GM19324 (cell line): ENCODE measurements at regions not wholly inside any gene's neighbourhood (a gene's known extent, or its start where the extent isn't known, plus 50 kb on each side); places are given as distances from the start of the nearest gene placed in this dataset.

Experiments
- ATAC-seq: cut with Tn5 transposase; IDR thresholded peaks from one replicate; pipeline ENCODE4 v1.9.1; 2021; ENCODE audit warnings: mild to moderate bottlenecking, moderate library complexity; ENCODE audit not compliant: unreplicated experiment, low FRiP score

DNA sequence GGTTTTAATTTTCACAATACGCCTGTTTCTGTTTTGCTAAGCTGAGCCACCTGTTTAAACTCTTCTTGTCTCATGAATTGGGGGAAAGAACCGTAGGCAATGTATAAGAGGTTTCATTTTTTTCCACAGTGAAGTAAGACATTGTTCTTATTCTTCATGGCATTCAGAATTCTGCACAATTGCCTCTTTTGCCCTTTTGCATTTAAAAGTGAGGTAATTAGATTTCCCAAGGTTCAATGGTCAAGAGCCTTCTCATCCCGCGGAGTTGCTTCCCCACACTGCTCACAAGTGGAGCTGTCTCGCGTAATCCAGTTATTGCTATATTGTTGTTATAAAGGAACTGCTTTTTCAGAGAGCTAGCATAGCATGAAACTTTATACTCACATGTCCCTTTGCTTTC lies 90.9 kb upstream of the SPRY1 start:
- ATAC-seq = no peak

DNA sequence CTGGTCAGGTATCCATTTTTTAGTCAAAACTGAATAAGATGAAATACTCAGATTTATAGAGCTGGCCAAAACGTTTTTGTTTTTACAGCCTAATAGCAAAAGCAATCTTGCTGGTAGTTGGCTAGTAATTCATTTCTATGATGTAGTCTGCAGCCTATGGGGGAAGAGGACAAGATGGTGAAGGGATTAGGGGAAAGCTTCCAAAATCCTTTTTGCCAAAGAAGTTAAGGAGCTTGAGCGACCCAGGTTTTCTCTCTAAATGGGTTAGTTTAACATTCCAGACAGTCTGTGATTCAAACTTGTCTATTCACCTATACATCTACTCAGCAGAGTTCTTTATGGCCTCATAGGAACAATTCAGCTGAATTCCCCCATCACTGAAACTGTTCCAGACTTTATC lies 89.8 kb upstream of the SPRY1 start:
- no peak for ATAC-seq

- no peak for ATAC-seq
Observed at GRCh38 chr4:123308667-123309066, 87.9 kb upstream of the SPRY1 start.

DNA sequence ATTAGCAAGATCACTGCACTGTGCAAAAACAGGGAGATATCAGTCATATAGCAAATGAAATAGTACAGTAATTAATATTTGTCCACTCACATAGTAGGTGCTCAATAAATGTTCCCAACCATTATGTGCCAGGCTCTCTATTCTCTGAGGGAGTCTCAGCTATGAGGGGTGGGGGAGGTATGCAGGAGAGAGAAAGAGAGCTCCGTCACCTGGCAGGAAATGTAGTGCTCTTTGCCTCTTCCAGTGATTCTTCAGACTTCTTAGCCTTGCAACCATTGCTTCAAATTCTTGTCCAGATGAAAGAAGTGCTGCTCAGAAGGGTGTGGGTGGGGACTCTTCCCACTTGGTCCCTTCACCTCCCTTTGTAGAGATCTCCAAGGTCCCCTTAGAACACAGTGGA lies 84.5 kb upstream of the SPRY1 start:
- no peak for ATAC-seq

- no peak for ATAC-seq
Observed at GRCh38 chr4:123312951-123313592, 83.5 kb upstream of the SPRY1 start.

GRCh38 chr4:123315617-123316016 lies 81.0 kb upstream of the SPRY1 start:
- no peak for ATAC-seq

DNA sequence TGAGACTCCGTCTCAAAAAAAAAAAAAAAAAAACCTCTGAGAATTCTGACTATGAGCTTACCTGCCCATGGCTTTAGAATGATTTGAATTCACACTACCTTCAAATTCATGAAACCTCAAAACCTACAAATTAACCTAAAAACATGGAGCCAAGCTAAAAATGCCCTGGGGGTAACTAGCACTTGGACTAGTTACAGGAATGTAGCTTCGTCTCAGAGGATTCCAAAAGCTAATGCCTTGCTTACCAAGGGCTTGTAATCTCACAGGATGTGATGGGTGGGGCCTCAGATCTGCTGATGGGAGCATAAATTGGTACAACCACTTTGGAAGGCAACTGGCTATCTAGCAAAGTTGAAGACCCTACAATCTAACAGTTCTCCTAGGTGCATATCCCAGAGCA lies 79.4 kb upstream of the SPRY1 start:
- no peak for ATAC-seq

GRCh38 chr4:123319639-123320038 lies 77.0 kb upstream of the SPRY1 start:
- ATAC-seq = no peak

GRCh38 chr4:123323998-123324397 lies 72.6 kb upstream of the SPRY1 start:
- ATAC-seq = no peak

- peak; percentile 95 for ATAC-seq
Observed at GRCh38 chr4:123325241-123325681, 71.3 kb upstream of the SPRY1 start.

DNA sequence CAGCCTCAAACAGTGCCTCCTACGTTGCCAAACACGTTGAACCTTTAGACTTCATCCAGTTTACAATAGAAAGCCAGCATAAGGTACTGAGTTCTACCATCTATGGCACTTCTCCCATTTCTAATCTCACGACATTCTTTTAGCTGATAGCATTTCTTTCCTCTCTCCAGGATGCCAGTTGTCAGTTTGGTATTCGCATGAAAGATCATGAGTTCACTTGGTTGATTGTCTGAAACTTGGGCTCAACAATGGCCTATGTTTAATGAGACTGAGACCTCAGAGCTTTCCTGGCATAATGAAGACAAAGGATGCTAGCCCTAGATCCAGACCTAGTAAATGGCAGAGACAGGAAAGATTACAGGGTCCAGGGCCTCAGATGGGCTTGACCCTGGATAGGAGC lies 69.2 kb upstream of the SPRY1 start:
- ATAC-seq = no peak

- no peak for ATAC-seq
Observed at GRCh38 chr4:123327846-123328429, 68.7 kb upstream of the SPRY1 start.

DNA sequence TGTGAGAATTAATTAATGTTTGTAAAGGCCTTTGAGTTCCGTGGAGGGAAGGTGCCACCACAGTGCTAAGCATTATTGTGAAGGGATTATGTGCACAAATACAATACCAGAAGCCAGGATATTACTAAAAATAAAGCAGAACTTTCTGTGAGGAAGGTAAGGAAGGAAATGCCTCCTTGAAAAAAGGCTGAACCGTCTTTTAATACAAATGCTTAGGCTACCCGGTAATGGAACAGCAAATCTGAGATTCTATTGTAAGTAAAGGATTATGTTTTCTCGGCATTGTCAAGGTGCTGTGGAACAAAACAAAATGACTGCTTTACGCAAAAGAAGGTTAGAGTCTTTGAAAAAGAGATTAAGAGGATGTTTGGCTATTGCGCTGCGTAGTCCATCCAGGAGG lies 57.9 kb upstream of the SPRY1 start:
- ATAC-seq = no peak

GRCh38 chr4:123339507-123340380 lies 56.9 kb upstream of the SPRY1 start:
- no peak for ATAC-seq

- ATAC-seq = no peak
Observed at GRCh38 chr4:123340381-123340701, 56.3 kb upstream of the SPRY1 start.

DNA sequence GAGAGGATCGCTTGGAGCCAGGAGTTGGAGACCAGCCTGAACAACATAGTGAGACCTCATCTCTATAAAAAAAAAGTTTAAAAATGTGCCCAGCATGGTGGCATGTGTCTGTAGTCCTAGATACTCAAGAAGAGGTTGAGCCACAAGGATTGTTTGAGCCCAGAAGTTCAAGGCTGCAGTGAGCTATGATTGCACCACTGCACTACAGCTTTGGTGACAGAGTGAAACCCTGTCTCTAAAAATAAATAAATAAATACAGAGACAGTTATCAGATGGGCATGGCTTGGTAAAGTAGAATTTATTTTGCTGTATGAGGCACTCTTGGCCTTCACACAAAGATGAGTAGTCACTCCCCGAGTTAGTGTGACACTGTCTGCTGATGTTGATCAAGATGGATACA lies 54.1 kb upstream of the SPRY1 start:
- no peak for ATAC-seq

- no peak for ATAC-seq
Observed at GRCh38 chr4:123343400-123344041, 53.1 kb upstream of the SPRY1 start.

- no peak for ATAC-seq
Observed at GRCh38 chr4:123345137-123345934, 51.3 kb upstream of the SPRY1 start.

DNA sequence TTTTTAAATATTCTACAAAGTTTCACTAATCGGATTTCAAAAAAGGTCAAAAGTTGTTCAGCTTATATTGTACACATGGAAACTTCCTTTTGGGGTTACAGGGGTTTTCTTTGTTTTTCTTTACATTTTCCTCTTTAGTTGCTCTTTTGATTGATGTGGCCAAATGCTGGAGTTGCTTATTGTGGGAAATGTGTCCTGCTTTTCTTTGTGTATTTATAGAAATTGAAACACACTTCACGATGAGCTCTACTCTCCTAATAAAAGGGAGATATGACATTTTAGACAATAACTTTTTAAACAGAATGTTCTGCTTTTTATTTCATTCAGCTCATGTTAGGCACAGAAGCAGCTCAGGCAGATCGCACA lies 50.7 kb upstream of the SPRY1 start:
- no peak for ATAC-seq

- ATAC-seq = no peak
Observed at GRCh38 chr4:123346330-123346940, 50.2 kb upstream of the SPRY1 start.
